Uterus (tissue), 2 donors: ENCODE measurements at regions not wholly inside any gene's neighbourhood (a gene's known extent, or its start where the extent isn't known, plus 50 kb on each side); places are given as distances from the start of the nearest gene placed in this dataset.

Source experiments
- POLR2A ChIP-seq, 2 donors: fragments of 450-650 bp; IDR thresholded peaks; one replicate each; pipeline ENCODE4 v1.6.1; 2016; ENCODE audit warnings: antibody characterized with exemption in 2 of 2, mild to moderate bottlenecking in 1 of 2, moderate library complexity in 1 of 2
- TF ChIP-seq, protein P1 (sequence below), 4 experiments: fragments of 200-600 bp in 2 of 4; fragments of 450-650 bp in 2 of 4; sonication (generic) in 2 of 4; IDR thresholded peaks; one replicate each; pipeline ENCODE4 v1.5.1; 2016 to 2019; ENCODE audit warnings: antibody characterized with exemption in 4 of 4, mild to moderate bottlenecking in 2 of 4, moderate library complexity in 1 of 4

- no peak for TF ChIP-seq POLR2A (IDR thresholded peaks at IDR 0.05)
- TF ChIP-seq, protein P1, sequence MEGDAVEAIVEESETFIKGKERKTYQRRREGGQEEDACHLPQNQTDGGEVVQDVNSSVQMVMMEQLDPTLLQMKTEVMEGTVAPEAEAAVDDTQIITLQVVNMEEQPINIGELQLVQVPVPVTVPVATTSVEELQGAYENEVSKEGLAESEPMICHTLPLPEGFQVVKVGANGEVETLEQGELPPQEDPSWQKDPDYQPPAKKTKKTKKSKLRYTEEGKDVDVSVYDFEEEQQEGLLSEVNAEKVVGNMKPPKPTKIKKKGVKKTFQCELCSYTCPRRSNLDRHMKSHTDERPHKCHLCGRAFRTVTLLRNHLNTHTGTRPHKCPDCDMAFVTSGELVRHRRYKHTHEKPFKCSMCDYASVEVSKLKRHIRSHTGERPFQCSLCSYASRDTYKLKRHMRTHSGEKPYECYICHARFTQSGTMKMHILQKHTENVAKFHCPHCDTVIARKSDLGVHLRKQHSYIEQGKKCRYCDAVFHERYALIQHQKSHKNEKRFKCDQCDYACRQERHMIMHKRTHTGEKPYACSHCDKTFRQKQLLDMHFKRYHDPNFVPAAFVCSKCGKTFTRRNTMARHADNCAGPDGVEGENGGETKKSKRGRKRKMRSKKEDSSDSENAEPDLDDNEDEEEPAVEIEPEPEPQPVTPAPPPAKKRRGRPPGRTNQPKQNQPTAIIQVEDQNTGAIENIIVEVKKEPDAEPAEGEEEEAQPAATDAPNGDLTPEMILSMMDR (IDR thresholded peaks at IDR 0.05) = no peak
Observed at GRCh38 chr14:56515739-56516138, 63.9 kb upstream of the TMEM260 start.
